ENCODE measurements at regions not wholly inside any gene's neighbourhood (a gene's known extent, or its start where the extent isn't known, plus 50 kb on each side); places are given as distances from the start of the nearest gene placed in this dataset.

DNA sequence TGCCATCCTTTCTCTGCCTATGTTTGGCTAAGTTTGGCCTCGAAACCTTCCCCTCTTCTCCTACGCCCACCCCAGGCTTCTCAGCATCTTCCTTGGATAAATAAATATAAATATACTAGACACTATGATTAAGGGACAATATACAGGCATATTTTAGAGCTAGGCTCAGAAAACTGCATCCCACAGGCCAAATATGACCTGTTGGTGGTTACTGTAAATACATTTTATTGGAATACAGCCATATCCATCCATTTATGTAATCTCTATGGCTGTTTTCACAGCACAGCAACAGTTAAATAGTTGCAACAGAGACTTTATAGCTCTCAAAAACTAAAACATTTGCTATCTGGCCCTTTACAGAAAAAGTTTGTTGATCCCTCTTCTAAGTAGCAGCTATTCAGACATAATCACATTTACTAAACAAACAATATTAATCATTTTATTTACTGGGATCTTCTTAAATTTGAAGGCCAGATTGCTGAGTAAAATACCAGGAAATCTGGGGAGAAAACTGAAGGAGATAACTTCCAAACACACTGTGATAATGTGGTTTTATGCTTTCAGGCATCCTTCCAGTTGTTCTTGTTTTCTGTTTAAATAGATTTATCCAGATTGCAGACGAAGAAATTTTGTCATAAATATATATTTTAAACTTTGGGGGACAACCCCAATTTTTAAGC lies 269.7 kb upstream of the THRB start:
- no peak for DNase-seq

DNA sequence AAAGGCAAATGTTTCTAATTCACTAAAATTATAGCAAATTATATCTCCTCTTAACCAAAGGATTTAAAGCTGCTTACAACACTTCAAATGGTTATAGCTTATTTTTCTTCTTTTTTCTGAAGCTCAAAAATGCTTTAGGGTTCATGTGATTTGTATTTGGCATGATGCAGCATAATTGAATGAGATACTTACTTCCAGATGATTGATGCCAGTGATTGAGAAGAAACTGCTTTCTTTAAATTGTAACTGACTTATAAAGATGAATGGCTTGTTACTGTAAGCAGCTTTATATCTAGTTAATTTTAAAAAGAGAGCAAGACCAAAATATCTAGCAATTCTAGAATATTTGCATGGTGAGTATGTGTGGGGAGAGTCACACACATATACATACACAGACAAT lies 270.7 kb upstream of the THRB start:
- no peak for DNase-seq

- DNase-seq, result no peak
These were observed 275.3 kb upstream of the THRB start for GRCh38 chr3:24769918-24770317.

DNA sequence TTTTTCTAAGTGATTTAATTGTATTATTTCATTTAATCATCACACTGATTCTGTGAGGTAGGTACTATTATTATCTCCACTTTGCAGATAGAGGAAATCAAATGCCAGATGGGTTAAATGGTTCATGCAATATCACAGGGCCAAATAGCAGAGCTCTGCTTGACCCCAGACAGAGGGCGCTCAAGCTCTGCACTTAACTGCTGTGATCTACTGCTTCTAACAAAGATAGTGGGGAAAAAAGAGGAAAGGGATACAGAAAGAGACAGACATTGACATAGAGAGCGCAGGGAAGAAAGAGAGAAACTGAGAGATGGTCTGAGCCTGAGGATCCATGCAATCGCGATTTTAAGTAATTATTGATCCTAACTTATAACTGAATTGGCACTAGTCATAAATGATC lies 279.1 kb upstream of the THRB start:
- peak; percentile 23 for DNase-seq

GRCh38 chr3:24780991-24781390 lies 286.3 kb upstream of the THRB start:
- DNase-seq, result no peak

- DNase-seq, result no peak
These were observed 286.8 kb upstream of the THRB start for GRCh38 chr3:24781454-24781853.

DNA sequence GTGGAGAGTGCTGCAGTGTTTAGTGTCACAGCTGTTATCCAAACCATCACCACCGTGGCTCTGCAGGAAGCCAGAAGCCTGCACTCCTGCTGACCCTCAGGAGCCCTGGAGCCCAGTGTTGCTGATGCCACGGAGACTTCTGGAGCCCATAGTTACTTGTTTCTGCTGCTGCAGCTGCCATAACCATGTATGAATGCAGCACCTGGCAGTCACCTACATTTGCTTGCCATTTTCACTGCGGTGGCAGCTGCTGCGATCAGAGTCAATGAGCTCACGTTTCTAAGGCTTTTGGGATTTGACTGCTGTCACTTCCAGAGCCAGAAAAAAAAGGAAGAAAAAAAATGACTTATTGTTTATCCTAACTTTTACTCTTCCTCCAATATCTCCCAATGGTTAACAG lies 299.2 kb upstream of the THRB start:
- DNase-seq, result no peak

DNA sequence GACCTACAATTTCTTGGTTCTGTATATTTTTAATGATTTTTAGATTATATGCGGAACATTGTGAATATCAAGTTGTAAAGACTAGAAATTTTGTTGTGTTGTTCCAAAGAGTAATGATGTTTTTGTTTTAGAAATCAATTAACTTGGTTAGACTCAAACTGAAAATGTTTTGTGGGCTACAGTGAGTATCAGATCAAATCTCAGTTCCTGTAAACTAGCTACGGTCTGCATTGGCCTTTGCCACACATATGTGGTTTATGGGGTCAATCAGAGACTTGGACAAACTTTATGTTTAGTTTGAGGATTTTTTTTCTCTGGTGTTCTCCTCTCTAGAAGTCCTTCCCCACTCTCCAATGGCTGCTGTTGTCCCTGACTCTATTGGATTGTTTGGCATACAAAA lies 308.0 kb upstream of the THRB start:
- no peak for DNase-seq

DNA sequence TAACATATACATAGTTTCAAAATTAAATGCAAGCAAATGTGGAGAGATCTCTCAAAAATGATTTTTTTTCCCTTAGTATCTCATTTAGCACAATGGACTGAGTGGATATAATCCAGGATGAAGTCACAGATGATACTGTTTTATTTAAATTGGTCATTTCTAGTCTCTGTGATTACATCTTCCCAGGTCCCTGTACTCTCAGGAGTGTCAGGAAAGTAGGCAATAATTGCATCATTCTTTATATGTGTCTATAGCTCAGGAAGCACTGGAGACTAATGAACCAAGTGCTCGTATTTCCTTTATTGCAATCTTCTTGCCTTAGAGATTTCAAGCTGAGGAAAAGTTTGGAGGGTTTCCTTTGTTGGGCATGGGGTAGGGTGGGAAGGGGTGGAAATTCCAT lies 309.4 kb upstream of the THRB start:
- DNase-seq, result no peak

- DNase-seq, result no peak
These were observed 316.2 kb upstream of the THRB start for GRCh38 chr3:24810881-24811280.

- DNase-seq, result no peak
These were observed 317.5 kb upstream of the THRB start for GRCh38 chr3:24812116-24812515.

DNA sequence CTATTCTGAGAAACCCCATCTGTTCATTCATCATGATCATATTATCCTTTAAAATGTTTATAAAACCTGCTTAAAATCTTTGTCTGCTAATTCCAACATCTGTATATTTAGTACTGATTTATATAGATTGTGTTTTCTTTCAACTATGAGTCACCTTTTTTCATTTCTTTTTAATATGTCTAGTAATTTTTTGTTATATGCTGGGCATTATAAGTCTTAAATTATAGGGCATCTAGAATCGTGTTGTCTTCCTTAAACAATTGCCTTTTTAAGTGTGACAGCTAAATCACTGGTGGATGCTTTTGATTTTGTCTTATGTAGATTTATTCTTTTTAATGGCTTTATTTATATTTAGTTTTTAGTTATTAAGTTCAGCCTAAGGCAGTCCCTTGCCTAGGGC lies 323.4 kb upstream of the THRB start:
- DNase-seq, result no peak

GRCh38 chr3:24828011-24828410 lies 333.4 kb upstream of the THRB start:
- no peak for DNase-seq

DNA sequence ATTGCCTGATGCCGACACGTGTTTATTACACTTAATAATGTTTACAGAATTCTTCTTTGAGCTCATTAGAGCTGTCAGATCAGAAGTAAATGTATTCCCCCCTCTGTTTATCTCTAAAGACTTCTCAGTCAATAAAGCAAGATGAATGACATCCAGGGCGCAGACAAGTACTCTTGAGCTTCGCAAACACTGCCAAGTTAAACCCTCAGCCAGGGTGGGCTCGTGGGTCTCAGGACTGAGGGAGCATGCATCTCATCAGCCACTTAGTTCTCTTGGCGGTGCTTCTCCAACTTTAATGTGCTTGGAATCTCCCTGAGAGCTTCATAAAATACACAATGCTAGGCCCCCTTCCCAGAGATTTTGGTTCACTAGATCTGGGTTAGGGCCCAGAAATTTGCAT lies 333.9 kb upstream of the THRB start:
- DNase-seq, result no peak

DNA sequence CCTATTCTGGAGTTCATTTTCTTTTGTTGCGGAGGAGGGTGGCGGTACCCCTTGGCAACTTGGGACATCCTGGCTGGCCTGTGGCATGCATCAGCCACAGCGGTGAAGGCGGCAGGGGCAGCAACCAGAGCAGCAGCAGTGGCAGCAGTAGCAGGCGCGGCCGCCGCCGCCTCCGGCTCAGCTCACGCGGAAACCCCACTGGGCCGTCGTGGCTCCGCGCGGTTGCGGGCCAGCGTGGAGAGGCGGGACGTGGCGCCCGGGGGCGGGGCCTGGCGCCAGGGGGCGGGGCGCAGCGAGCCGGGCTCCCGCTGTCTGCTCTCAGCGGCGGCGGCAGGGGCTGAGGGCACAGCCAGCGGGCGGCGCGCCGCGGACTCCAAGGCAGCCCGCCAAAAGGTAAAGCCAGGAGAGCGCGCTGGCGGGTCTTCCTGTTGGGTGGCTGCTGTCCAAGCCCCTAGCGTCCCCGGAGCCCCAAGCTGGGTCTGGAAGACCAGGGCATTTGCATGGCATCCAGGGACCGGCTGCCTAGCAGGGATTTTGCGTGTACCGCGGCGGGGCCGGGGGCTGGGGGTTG lies 334.4 kb upstream of the THRB start:
- peak; percentile 63 for DNase-seq

- DNase-seq, result peak; percentile 69
These were observed 335.1 kb upstream of the THRB start for GRCh38 chr3:24829629-24830229.

DNA sequence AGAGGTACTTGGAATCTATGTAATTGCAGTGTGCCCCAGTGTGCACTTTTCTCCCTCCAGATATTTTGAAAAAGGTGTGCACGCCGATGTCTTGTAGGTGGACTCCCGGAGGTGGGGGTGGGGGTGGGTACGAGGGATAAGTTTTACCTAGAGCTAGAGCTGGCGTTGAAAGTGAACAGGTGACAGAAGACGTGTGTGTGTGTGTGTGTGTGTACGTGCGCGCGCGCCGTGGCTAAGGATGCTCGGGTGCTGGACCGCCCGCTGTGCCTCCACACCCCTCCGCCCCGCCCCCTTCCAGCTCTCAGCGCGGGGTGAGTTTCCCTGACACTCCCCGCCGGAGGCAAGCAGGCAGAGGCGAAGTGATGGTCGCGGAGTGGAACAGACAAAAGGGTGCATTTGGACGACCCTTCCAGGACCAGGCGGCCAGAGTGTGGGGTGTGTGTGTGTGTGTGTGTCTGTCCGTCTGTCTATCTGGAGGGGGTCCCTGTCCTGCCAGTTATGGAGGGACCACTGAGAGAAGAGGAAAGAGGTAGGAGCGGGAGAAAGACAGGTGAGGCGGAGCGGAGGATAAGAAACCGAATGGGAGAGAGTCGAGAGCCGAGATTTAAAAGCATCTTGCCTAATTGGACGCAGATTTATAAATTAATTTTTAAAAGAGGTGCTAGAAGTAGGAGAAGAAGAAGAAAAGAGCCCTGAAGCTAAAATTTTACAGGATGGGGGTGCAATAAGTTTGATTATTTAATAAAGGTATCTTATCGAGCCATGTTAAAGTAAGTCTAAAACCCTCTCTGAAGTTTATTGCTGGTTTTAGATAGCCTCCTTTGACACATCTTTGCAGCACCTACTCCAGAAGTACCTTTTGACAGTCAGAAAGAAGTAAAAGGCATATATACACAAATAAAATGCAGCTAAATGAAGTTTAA lies 335.8 kb upstream of the THRB start:
- DNase-seq, result peak; percentile 42

DNA sequence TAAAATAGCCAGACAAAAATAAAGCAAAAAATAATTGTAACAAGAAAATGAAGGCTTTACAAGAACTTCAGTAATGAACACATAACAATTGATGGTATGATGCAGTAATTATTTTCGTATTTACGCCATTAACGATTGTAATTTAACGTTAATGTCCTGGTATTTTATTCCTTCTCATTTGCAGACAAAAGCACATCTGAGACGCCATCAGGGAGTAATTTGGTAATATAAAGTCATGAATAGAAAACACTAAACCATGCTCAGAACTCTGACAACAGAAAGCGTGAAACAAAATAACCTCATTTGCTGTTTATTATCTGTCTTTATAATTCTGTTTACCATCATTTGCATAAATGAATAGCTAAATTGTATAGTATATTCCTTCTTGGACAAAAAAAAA lies 336.6 kb upstream of the THRB start:
- DNase-seq, result no peak

GRCh38 chr3:24832891-24833290 lies 338.2 kb upstream of the THRB start:
- no peak for DNase-seq

GRCh38 chr3:24834442-24834841 lies 339.8 kb upstream of the THRB start:
- DNase-seq, result no peak

- no peak for DNase-seq
These were observed 340.9 kb upstream of the THRB start for GRCh38 chr3:24835510-24835909.

- no peak for DNase-seq
These were observed 343.0 kb upstream of the THRB start for GRCh38 chr3:24837601-24838000.

GRCh38 chr3:24838533-24838932 lies 343.9 kb upstream of the THRB start:
- DNase-seq, result no peak
